ENCODE measurements at regions not wholly inside any gene's neighbourhood (a gene's known extent, or its start where the extent isn't known, plus 50 kb on each side); places are given as distances from the start of the nearest gene placed in this dataset.

- TF ChIP-seq POLR2A (IDR thresholded peaks at IDR 0.05; ENCODE audit: borderline replicate concordance, extremely low read depth, insufficient read depth, insufficient read length), result no peak
- no peak for TF ChIP-seq CTCF (IDR thresholded peaks at IDR 0.05 in 2 of 3, conservative IDR thresholded peaks at IDR 0.05 in 1 of 3; ENCODE audit: borderline replicate concordance in 1 of 3, insufficient read depth in 1 of 3, low read depth in 2 of 3, low read length in 2 of 3)
Measured at GRCh38 chr1:57620605-57621004, 196.7 kb upstream of the DAB1 start.
